ENCODE measurements at regions not wholly inside any gene's neighbourhood (a gene's known extent, or its start where the extent isn't known, plus 50 kb on each side); places are given as distances from the start of the nearest gene placed in this dataset.

DNA sequence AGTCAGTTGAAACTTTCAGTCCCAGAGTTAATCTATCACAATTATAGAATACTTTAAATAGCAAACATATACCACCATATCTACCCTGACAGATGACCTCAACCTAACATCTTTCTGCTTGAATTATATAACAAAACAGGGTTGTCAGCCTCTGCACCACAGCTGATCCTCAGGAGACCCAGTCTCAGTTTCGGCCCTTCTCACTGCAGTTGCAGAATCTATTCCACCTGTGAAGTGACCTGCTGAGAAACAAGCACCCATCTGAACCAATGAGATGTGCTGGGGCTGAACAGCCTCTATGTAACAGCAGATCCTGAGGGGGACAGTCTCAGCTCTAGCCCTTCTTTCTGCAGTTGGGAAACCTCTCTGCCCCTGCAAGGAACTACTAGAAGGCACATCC, 567.6 kb downstream of the KCNJ3 start:
- Histone ChIP-seq H4K20me1 (replicated peaks; ENCODE audit: control insufficient read depth, extremely low read depth, insufficient read depth, low read length) (no peaks in the 10 kb centered on the region), H3K79me2 (ENCODE audit: control insufficient read depth, insufficient read depth, low read length) (no peaks in the 10 kb centered on the region), H2AFZ (ENCODE audit: low read depth, low read length) (no peak overlapping the region), H3K36me3 (ENCODE audit: control insufficient read depth in 2 of 2, extremely low read depth in 1 of 2, insufficient read depth in 2 of 2, low read length in 2 of 2) (no peaks in the 10 kb centered on the region), H3K9ac (replicated peaks; ENCODE audit: extremely low read depth, insufficient read depth, low read length) (no peak overlapping the region), H3K9me1 (replicated peaks; ENCODE audit: control insufficient read depth, extremely low read depth, insufficient read depth, low read length) (no peaks in the 10 kb centered on the region), H3K4me2 (ENCODE audit: insufficient read depth, low read length) (no peak overlapping the region), H3K27ac (ENCODE audit: insufficient read depth, low read depth, low read length) (no peak overlapping the region), H3K9me3 (replicated peaks; ENCODE audit: control insufficient read depth, insufficient read depth, low read length) (no peaks in the 10 kb centered on the region), H3K4me3 (replicated peaks in 1 of 3; ENCODE audit: insufficient read depth in 1 of 3, low read depth in 1 of 3, low read length in 3 of 3) (no peak overlapping the region), H3K27me3 (ENCODE audit: control insufficient read depth in 2 of 2, insufficient read depth in 2 of 2, low read length in 2 of 2) (no peaks in the 10 kb centered on the region), H3K4me1 (ENCODE audit: control insufficient read depth, extremely low read depth, insufficient read depth, low read length) (no peaks in the 10 kb centered on the region)
- dilution Hi-C loops (cut with MboI; ENCODE audit: extremely low pct_ligation_motif_present, low sequenced_read_pairs) (no loop called here), intact Hi-C loops (cut with micrococcal nuclease) (no loop called here)
- DNase-seq (ENCODE audit: low read depth, low spot score): no peak
- TF ChIP-seq MYC (IDR thresholded peaks at IDR 0.05; ENCODE audit: low read depth, low read length): no peak
- TF ChIP-seq, protein P1, sequence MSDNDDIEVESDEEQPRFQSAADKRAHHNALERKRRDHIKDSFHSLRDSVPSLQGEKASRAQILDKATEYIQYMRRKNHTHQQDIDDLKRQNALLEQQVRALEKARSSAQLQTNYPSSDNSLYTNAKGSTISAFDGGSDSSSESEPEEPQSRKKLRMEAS (IDR thresholded peaks at IDR 0.05; ENCODE audit: insufficient read depth, insufficient read length): no peak
- no peak for TF ChIP-seq GATA2 (IDR thresholded peaks at IDR 0.05; ENCODE audit: insufficient read depth, insufficient read length, low read depth, low read length)
- no peak for TF ChIP-seq FOS (IDR thresholded peaks at IDR 0.05; ENCODE audit: borderline replicate concordance, insufficient read depth, low read length)
- no peak for TF ChIP-seq POLR2A (IDR thresholded peaks at IDR 0.05; ENCODE audit: low read depth, low read length)
- no peak for TF ChIP-seq EZH2 (IDR thresholded peaks at IDR 0.05; ENCODE audit: borderline replicate concordance, low read depth, low read length, severe bottlenecking)
- TF ChIP-seq POLR2AphosphoS5 (IDR thresholded peaks at IDR 0.05; ENCODE audit: insufficient read depth, low read depth, low read length): no peak
- TF ChIP-seq CTCF (IDR thresholded peaks at IDR 0.05; ENCODE audit: extremely low read depth in 1 of 2, insufficient read depth in 1 of 2, low read depth in 1 of 2, low read length in 2 of 2): no peak
- POLR2A ChIA-PET: no interaction called here
- BruUV-seq (replicated peaks): no TSS peak
- CTCF ChIA-PET: no interaction called here
- FAIRE-seq: no peak
